Right cardiac atrium (tissue), 5 donors: ENCODE measurements at regions not wholly inside any gene's neighbourhood (a gene's known extent, or its start where the extent isn't known, plus 50 kb on each side); places are given as distances from the start of the nearest gene placed in this dataset.
"Not testable (repeated sequence)": the region's sequence is repeated elsewhere in the genome, so short reads cannot be mapped to it uniquely, and the experiment has no call there.

ENCODE experiments used
- ATAC-seq, 2 donors: fragments of 200-7000 bp; cut with Tn5 transposase; one replicate each; pipeline versions ENCODE4 v1.8.0 to v1.9.1; 2020; ENCODE audit warnings: moderate library complexity in 2 of 2, mild to moderate bottlenecking in 1 of 2
- DNase-seq, 3 donors: peaks; one replicate each; pipeline ENCODE4 v3.0.0-alpha.2; 2020
- H3K27ac ChIP-seq: one replicate; pipeline ENCODE4 v1.5.1; 2013; ENCODE audit warnings: mild to moderate bottlenecking, low read length, control low read depth, moderate library complexity
- H3K27me3 ChIP-seq: one replicate; pipeline ENCODE4 v1.6.1; 2013; ENCODE audit not compliant: control insufficient read depth, insufficient read depth
- H3K4me1 ChIP-seq: one replicate; pipeline ENCODE4 v1.6.1; 2013; ENCODE audit warnings: low read length; ENCODE audit not compliant: control insufficient read depth, insufficient read depth
- H3K4me3 ChIP-seq: one replicate; pipeline ENCODE4 v1.5.1; 2013; ENCODE audit warnings: low read length, control low read depth
- H3K9me3 ChIP-seq: one replicate; pipeline ENCODE4 v1.6.1; 2013; ENCODE audit warnings: low read length; ENCODE audit not compliant: control insufficient read depth
- WGBS: extraction: QIAGEN DNeasy Blood & Tissue Kit; methylation state at CpG from one replicate; pipeline ENCODE4 v1.1.7; 2013; 5-methylcytosine and 5-hydroxymethylcytosine counted together
- intact Hi-C, 4 donors: fragments of 100-400 bp; cut with DNase I; formaldehyde crosslinking; loops; one replicate each; pipeline versions ENCODE4 v1.11.0 to v1.14.0; 2022 to 2023
- donor health status: healthy with polysubstance abuse.
- donor health status: DM: no; HTN: yes; CAD: no.
- donor health status: DM: no; HTN: no; CAD: no.
- donor health status: DM: no; HTN: yes; CAD: no; lungs with severe emphysema.
- donor health status: DM: yes; HTN: yes; CAD: no.

DNA sequence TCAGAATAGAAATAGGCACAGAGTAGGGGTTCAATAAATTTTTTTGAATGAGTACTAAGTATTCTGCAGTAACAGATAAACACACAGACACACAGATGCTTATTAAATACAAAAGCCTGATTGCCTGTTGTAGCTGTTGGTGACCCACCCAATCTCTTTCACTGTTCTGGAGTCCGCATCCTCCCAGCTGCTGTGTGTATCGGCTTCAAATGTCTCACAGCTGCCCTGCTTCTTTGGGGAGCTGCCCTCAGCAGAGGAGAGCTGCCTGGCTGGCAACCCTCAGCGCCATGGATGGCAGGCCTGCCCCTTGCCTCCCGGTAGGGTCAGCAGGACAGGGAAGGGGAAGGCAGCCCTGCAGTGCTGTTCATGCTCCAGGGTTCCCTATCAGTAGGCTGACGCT, 50.5 kb upstream of the PRNP start:
- ATAC-seq (no peak), DNase-seq (no peak)
- intact Hi-C loops: no loop called here
- Histone ChIP-seq H3K27ac (no peak overlapping the region), H3K4me1 (no peaks in the 10 kb centered on the region), H3K9me3 (no peaks in the 10 kb centered on the region), H3K4me3 (no peak overlapping the region), H3K27me3 (no peaks in the 10 kb centered on the region)
- WGBS: 84% methylated on average over 5 of the region's 5 CpGs

- no peaks in the 10 kb centered on the region for H3K9me3 ChIP-seq
- DNase-seq: no peak
- peak in 1 of 2 donors; percentile 29 for ATAC-seq
- H3K4me1 ChIP-seq: no peaks in the 10 kb centered on the region
- H3K27me3 ChIP-seq: no peaks in the 10 kb centered on the region
- intact Hi-C loops: no loop called here
- H3K4me3 ChIP-seq: no peak overlapping the region
- WGBS: 42% methylated on average over 1 of the region's 1 CpG
- H3K27ac ChIP-seq: no peak overlapping the region
Measured at GRCh38 chr20:4635342-4635741, 50.9 kb upstream of the PRNP start.

DNA sequence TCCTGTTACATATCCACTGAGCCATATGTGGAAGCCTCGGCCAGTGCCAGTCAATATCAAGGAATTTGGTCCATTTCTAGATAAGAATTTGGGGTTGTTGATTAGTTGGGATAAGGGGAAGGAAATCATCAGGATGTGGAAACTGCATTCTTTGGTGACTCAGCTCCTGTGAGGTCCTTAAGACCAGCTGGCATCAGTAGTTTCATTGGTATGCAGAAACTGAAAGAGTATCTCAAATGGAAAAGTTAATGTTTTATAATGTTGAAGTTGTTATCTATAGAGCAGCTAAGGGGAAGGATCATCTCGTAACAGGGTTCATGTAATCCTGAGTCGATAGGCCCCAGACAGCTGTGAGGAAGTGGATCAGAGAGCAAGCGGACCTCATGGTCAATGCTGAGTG, 52.5 kb upstream of the PRNP start:
- intact Hi-C loops: no loop called here

DNA sequence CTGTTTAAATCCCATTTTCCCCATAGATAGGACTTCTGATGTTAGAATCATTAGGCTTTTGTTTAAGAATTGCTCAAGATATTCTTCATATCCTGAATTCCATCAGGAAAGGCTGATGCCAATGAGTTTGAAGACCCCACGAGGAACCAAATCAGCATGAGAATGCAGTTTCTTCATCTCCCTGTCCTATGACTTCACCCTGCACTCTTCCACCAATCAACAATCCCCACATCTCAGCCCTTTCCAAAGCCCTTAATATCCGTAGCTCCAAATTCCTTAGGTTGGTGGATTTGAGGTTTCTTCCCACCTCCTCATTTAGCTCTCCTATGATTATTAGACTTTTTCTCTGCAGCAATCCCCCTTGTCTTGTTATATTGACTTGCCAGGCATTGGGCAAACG, 52.9 kb upstream of the PRNP start:
- Histone ChIP-seq H3K9me3 (no peaks in the 10 kb centered on the region), H3K27ac (no peak overlapping the region), H3K4me1 (no peaks in the 10 kb centered on the region), H3K27me3 (no peaks in the 10 kb centered on the region), H3K4me3 (no peak overlapping the region)
- 46% methylated on average over 3 of the region's 3 CpGs for WGBS
- DNase-seq (no peak), ATAC-seq (no peak)
- intact Hi-C loops: no loop called here

More for the DNA sequence above, 52.5 kb upstream of the PRNP start:
- Histone ChIP-seq H3K4me3 (no peak overlapping the region), H3K9me3 (no peaks in the 10 kb centered on the region), H3K27ac (no peak overlapping the region), H3K4me1 (no peaks in the 10 kb centered on the region), H3K27me3 (no peaks in the 10 kb centered on the region)
- 47% methylated on average over 4 of the region's 4 CpGs for WGBS
- ATAC-seq (peak in 1 of 2 donors; percentile 43), DNase-seq (no peak)

- no peaks in the 10 kb centered on the region for H3K9me3 ChIP-seq
- DNase-seq: no peak
- H3K4me3 ChIP-seq: no peak overlapping the region
- WGBS: 85% methylated on average over 4 of the region's 4 CpGs
- no peaks in the 10 kb centered on the region for H3K4me1 ChIP-seq
- H3K27me3 ChIP-seq: no peaks in the 10 kb centered on the region
- intact Hi-C loops: no loop called here
- ATAC-seq: no peak
- no peak overlapping the region for H3K27ac ChIP-seq
Measured at GRCh38 chr20:4632876-4633275, 53.4 kb upstream of the PRNP start.

DNA sequence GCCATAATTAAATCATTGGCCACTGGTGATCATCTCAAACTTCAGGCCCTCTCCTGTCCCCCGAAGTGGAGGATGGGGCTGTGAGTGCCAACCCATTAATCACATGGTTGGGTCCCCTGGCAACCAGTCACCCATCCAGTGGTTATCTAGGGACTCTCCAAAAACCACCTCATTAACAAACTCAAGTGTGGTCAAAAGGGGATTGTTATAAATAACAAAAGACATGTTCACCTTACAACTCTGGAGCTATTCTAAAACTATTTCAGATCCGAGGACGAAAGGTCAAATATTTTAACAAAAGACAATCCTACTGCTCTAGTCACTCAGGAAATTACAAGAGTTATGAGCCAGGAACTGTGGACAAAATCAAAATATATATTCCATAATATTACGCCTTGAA, 60.0 kb upstream of the PRNP start:
- Histone ChIP-seq H3K9me3 (no peaks in the 10 kb centered on the region), H3K4me3 (no peak overlapping the region), H3K4me1 (no peaks in the 10 kb centered on the region), H3K27me3 (no peaks in the 10 kb centered on the region), H3K27ac (no peak overlapping the region)
- 61% methylated on average over 4 of the region's 4 CpGs for WGBS
- ATAC-seq: no peak
- intact Hi-C loops: no loop called here
- no peak for DNase-seq

DNA sequence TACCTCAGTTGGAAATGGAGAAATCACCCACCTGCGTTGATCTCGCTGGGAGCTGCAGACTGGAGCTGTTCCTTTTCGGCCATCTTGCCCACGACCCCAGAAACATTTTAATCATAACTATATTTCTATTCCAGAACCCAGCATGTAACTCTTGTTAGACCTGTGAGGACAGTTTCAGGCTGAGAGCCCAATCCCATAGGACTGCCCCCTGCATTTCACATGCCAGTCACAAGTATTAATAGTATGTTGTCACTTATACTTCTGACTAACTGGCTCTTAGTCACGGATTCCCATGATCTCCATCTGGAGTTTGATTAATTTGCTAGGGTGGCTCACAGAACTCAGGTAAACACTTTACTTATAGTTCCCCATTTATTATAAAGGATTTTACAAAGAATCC, 60.6 kb upstream of the PRNP start:
- 91% methylated on average over 5 of the region's 5 CpGs for WGBS

GRCh38 chr20:4624675-4625336, 61.5 kb upstream of the PRNP start:
- intact Hi-C loops, ATAC-seq, H3K4me3 ChIP-seq, DNase-seq, H3K27me3 ChIP-seq, H3K9me3 ChIP-seq, H3K27ac ChIP-seq, H3K4me1 ChIP-seq: not testable (repeated sequence)
- WGBS: 80% methylated on average over 11 of the region's 11 CpGs

More for the DNA sequence above, 60.6 kb upstream of the PRNP start:
- Histone ChIP-seq H3K4me3 (no peak overlapping the region), H3K27me3 (no peaks in the 10 kb centered on the region), H3K9me3 (no peaks in the 10 kb centered on the region), H3K27ac (no peak overlapping the region), H3K4me1 (no peaks in the 10 kb centered on the region)
- no peak for DNase-seq
- intact Hi-C loops: no loop called here
- ATAC-seq: no peak

DNA sequence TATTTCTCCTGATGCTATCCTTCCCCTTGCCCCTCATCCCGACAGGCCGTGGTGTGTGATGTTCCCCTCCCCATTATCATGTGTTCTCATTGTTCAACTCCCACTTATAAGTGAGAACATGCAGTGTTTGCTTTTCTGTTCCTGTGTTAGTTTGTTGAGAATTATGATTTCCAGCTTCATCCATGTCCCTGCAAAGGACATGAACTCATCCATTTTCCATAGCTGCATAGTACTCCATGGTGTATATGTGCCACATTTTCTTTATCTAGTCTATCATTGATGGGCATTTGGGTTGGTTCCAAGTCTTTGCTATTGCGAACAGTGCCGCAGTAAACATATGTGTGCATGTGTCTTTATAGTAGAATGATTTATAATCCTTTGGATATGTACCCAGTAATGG, 67.1 kb upstream of the PRNP start:
- ATAC-seq, H3K27ac ChIP-seq, H3K9me3 ChIP-seq, H3K4me3 ChIP-seq, intact Hi-C loops, H3K27me3 ChIP-seq, DNase-seq, H3K4me1 ChIP-seq: not testable (repeated sequence)
- WGBS: 93% methylated on average over 4 of the region's 4 CpGs

DNA sequence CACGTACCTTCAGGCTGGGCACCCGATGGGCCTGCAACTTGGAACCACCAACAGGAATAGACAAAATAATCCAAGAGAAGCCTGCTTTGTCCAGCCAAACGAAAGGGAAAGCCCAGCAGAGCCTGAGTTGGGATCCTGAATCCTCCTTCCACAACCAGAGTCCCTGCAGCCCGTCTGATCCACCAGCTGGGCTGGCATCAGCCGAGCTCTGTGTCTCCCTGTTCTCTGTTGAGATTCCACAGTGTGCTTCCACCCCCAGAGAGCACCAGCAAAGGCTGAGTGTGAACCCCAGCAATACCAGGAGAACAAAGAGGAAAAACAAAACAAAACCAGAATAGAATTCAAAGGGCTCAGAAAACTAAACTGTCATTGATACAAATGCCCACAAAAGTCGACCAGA, 68.8 kb upstream of the PRNP start:
- WGBS: 79% methylated on average over 6 of the region's 6 CpGs
- Histone ChIP-seq H3K9me3 (no peaks in the 10 kb centered on the region), H3K4me3 (no peak overlapping the region), H3K27me3 (no peaks in the 10 kb centered on the region), H3K4me1 (peaks cover 5% of the 10 kb centered on the region), H3K27ac (no peak overlapping the region)
- DNase-seq (no peak), ATAC-seq (no peak)
- intact Hi-C loops: no loop called here

- DNase-seq: no peak
- ATAC-seq: no peak
- peaks cover 5% of the 10 kb centered on the region for H3K4me1 ChIP-seq
- 96% methylated on average over 2 of the region's 2 CpGs for WGBS
- no peaks in the 10 kb centered on the region for H3K27me3 ChIP-seq
- no peaks in the 10 kb centered on the region for H3K9me3 ChIP-seq
- intact Hi-C loops: no loop called here
- H3K4me3 ChIP-seq: no peak overlapping the region
- H3K27ac ChIP-seq: no peak overlapping the region
Measured at GRCh38 chr20:4617019-4617418, 69.2 kb upstream of the PRNP start.
